HG02571 (cell line): ENCODE measurements at regions not wholly inside any gene's neighbourhood (a gene's known extent, or its start where the extent isn't known, plus 50 kb on each side); places are given as distances from the start of the nearest gene placed in this dataset.

Experiments
- ATAC-seq: cut with Tn5 transposase; IDR thresholded peaks from one replicate; pipeline ENCODE4 v1.9.1; 2021; ENCODE audit warnings: mild to moderate bottlenecking, moderate library complexity; ENCODE audit not compliant: unreplicated experiment

- no peak for ATAC-seq
These were observed 52.5 kb upstream of the INTU start for GRCh38 chr4:127580300-127580699.

DNA sequence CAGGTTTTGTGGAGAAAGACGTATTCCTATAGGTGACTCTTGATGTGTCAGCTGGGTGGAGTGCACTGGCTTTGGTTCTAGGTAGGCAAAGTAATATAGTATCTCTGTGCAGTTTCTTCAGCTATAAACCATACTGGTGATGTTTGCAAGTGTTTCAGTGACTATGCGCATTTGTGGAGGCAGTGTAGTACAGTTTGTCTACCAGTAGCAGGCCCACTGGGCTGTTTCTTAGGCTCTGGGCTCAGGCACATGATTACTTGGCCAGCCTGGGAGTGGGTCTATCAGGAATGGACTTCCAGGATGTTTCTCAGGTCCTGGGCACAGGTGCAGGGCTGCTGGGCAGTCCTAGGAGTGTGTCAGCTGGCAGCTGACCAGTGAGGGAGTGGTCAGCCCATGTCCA is 51.9 kb upstream of the INTU start:
- no peak for ATAC-seq
